Medulla oblongata (tissue), 1 donor: ENCODE measurements at regions not wholly inside any gene's neighbourhood (a gene's known extent, or its start where the extent isn't known, plus 50 kb on each side); places are given as distances from the start of the nearest gene placed in this dataset.
"Not testable (repeated sequence)": the region's sequence is repeated elsewhere in the genome, so short reads cannot be mapped to it uniquely, and the experiment has no call there.

Experiments used
- DNase-seq: peaks from one replicate; pipeline ENCODE4 v3.0.0-alpha.2; 2015; ENCODE audit errors: extremely low spot score

DNA sequence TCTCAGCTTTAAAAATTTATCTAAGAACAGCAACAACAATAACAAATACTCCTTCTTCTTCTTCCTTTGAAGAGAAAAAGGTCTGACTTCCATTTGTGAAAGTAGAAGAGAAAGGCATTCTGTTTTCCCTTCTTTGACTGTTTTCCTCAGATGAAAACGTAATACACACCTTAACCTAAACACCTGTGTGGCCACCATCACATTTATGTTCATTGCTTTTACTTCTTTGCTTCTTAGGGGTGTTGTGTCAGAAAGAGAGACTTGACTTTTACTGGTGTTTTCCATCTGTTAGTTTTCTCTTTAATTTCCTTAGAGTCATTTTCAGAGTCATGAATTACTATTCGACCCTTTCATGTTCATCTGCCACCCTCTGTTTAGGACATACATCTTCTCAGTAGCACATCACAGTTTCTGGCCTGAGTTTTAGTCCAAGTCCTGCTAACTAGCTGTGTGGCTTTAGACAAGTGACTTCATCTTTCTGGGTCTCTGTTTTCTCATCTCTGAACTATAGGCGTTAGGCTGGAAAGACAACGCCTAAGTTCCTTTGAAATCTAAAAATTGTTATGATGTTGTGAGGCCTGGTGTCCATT, 283.8 kb downstream of the GATA3 start:
- no peak for DNase-seq

GRCh38 chr10:8344756-8345155, 290.3 kb downstream of the GATA3 start:
- no peak for DNase-seq

DNA sequence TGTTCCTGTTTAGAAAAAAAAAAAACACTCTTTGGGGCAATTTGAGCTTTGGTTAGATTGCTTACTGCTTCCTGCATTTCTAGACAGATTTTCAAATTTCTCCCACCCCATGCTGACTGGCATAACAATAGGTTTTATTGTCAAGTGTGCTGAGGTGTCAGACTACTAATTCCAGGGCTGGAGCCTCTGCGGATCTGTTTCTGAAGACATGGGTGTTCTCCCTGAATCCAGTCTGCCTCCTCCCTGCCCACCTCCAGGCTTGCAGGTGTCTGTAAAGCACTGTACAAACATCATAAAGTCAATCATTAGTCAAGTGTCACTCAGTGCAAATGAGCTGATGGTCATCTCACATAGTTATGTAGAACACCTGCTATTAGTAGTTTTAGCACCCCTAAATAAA, 292.4 kb downstream of the GATA3 start:
- DNase-seq: no peak

- not testable (repeated sequence) for DNase-seq
Measured at GRCh38 chr10:8347614-8348013, 293.1 kb downstream of the GATA3 start.

- no peak for DNase-seq
Measured at GRCh38 chr10:8349610-8350249, 295.2 kb downstream of the GATA3 start.

DNA sequence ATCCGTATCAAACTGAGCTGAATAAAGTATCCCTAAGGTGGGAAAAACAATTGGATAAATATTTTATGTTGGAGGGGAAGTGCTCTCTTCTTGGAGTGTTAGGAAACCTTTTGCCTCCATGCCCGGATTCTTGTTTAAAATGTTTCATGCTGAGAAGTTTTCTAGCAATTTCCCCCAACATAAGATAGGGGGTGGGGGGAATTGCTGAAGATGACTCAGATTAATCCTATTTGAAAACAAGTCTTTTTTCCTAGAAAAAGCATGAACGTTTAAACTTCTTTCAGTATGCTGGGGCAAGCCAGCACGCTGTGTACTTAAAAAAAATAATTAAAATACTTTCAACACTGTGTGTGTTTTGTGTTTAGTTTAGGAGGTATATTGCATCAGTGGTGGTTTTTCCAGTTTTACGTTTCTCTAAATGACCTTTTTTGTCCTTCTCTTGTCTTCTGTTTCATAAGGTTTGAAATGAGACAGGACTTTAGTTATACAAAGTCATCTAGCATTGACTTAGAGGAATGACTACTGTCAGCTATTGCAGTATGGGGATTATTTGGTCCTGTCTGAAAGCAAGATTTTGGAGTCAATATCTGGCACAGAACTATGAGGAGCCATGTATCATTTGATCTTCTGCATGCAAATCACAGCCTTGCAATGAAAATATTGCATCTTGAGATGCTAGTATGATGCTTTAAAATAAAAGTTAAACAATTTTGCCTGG, 295.9 kb downstream of the GATA3 start:
- no peak for DNase-seq

DNA sequence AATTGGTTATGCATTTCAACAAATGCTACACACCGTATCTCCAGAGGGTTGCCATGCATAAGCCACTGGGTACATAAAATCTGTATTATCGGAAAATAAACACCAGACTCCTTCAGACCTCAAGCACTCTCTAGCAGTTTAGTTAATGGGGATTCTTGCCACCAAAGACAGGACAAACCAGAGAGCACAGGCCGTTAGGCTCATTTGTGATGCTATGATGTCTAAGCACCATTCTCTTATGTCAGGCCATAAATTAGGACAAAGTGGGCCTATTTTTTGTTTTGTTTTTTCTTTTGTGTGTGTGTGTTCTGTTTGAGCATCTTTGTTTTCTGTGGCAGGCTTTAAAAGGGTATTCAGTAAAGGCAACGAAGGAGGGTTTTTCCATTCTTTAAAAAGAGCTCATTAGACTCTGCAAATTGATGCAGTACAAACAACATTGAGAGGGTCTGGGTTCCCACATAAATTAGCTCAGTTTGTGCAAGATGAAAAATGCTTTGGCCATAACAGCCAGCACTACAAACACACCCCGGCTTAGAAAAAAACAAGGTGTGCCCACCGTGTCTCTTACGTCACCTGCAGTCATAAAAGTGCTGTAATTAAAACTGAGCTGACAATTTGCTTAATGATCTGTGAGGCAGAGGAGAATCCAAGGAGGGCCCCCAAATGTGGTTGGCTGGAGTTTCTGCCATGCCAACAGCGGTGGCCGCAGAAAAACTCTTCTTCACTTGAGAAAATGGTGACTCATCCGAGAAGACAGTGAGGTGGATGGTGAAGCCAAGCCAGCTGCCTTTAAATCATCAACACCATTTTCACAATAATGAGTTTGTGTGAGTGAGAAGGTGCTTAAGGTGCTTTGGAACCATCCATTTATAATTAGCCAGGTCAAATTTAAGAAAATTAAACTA, 297.9 kb downstream of the GATA3 start:
- no peak for DNase-seq

DNA sequence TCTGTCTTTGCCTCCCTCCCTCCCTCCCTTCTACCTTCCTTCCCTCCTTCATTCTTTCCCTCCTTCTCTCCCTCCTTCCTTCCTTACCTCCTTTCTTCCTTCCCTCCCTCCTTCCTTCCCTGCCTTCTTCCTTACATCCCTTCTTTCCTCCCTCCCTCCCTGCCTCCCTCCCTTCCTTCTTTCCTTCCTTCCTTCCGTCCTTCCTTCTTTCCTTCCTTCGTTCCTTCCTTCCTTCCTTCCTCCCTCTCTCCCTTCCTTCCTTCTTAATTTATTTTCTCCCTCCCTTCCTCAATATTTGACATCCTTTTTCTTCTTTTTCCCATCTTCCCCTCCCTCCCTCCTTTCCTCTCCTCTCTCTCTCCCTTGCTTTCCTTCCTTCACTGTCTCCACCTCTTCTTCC, 301.8 kb downstream of the GATA3 start:
- DNase-seq: no peak

DNA sequence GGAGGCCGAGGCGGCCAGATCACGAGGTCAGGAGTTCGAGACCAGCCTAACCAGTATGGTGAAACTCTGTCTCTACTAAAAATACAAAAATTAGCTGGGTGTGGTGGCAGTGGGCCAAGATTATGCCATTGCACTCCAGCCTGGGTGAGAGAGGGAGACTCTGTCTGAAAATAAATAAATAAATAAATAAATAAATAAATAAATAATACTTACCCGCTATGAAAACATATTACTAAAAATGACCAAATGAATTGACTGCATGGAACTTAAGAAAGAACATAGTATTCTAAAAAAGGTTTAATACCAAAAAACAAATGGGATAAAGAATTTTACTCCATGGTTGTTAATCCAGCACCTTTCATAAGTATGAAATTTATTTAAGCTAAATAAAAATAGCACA, 305.0 kb downstream of the GATA3 start:
- no peak for DNase-seq

- DNase-seq: no peak
Measured at GRCh38 chr10:8360365-8360764, 305.9 kb downstream of the GATA3 start.

GRCh38 chr10:8360814-8361509, 306.5 kb downstream of the GATA3 start:
- DNase-seq: no peak

- DNase-seq: no peak
Measured at GRCh38 chr10:8361510-8361844, 307.0 kb downstream of the GATA3 start.

- DNase-seq: no peak
Measured at GRCh38 chr10:8365935-8366911, 311.7 kb downstream of the GATA3 start.

DNA sequence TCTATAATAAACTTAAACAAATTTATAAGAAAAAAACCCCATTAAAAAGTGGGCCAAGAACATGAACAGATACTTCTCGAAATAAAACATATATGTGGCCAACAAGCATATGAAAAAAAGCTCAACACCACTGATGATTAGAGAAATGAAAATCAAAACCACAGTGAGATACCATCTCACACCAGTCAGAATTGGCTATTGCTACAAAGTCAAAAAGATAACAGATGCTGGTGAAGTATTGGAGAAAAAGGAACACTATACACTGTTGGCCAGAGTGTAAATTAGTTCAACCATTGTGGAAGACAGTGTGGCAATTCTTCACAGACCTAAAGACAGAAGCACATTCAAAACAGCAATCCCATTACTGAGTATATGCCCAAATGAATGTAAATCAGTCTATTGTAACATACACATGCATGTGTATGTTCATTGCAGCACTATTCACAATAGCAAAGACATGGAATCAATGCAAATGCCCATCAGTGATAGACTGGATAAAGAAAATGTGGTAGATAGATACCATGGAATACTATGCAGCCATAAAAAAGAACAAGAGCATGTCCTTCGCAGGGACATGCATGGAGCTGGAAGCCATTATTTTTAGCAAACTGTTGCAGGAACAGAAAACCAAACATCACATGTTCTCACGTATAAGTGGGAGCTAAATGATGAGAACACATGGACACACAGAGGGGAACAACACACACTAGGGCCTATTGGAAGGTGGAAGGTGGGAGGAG, 313.4 kb downstream of the GATA3 start:
- DNase-seq: not testable (repeated sequence)

- no peak for DNase-seq
Measured at GRCh38 chr10:8369666-8370065, 315.2 kb downstream of the GATA3 start.

- no peak for DNase-seq
Measured at GRCh38 chr10:8374334-8374733, 319.8 kb downstream of the GATA3 start.

- DNase-seq: no peak
Measured at GRCh38 chr10:8375137-8375536, 320.6 kb downstream of the GATA3 start.

DNA sequence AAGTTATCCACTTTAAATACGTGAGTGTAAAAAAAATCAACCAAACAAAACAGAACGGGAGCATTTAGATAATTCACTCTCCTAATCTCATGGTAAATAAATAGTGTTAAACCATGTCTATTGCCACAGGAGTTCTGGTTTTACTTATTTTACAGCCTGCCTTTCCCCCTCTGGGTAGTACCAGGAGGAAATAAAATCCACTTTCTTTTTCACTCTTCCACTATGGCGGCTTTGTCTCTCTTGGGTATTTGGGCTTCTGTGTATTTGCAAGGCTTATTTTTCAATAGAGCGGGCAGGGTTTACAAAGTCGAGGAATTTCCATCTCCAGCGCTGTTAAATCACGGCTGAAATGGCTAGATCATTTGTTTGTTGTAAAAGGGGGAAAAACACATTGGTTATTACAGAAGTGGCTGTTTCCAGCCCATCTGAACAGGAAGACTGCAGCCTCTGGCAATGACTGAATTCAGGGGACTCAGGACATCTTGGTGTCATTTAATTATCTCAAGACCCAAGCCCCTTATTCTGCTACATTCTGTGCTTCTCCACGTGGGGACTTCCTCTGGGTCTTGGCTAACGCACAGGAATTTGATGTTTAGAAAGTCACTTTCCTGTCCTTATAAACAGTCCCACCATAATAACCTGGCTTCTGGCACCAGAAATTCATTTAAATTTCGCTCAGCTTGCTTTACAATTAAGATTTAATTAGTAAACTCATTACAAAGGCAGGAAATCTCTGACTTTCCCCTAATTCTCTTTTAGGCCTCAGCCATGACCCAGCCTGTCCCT, 323.9 kb downstream of the GATA3 start:
- no peak for DNase-seq
